Stimulated activated CD4-positive, alpha-beta T cell treated with anti-CD3 and anti-CD28 coated beads, Interleukin-2, amount 100 ng/mL, for 4 hours (primary cell): ENCODE measurements at regions not wholly inside any gene's neighbourhood (a gene's known extent, or its start where the extent isn't known, plus 50 kb on each side); places are given as distances from the start of the nearest gene placed in this dataset.
"Not testable (repeated sequence)": the region's sequence is repeated elsewhere in the genome, so short reads cannot be mapped to it uniquely, and the experiment has no call there.

Source experiments
- DNase-seq: peaks from one replicate; pipeline ENCODE4 v3.0.0-alpha.2; 2020; ENCODE audit warnings: low read depth

DNA sequence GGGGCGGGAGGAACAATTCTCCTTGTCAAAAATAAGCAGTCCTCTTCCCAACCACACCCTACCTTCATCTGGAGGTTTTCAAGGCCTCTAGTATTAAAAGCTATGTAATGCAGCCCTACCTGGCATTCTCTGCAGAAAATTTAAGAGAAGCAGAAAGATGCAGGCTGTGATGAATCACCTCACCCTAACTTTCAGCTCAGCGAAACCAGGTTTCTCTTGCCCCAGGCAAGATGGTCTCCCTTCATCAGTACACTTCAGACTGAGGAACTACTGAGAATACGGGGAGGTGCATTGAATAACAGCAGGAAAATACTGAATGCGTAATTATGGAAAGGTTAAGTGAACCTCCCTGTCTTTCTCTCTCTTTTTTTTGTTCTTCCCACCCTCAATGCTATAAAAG is 437.6 kb upstream of the KLF12 start:
- DNase-seq, result no peak

DNA sequence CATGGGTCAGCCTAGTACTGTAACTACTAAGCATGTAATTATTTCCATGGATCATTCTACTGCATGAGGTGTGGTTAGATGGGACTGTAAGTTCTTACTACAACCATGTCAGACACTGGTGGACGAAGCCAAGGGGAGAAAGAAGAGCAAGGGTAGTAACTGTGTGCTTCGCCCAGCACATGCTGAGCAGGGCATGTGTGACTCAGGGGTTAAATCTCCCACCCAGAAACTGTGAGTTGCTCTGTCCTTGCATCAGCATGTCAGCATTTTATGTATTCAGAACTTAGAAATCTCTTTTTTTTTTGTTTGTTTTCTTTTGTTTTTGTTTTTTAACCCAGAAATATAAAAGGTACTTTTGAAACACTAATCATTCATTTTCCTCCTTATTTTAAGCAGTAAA is 436.6 kb upstream of the KLF12 start:
- DNase-seq, result no peak

DNA sequence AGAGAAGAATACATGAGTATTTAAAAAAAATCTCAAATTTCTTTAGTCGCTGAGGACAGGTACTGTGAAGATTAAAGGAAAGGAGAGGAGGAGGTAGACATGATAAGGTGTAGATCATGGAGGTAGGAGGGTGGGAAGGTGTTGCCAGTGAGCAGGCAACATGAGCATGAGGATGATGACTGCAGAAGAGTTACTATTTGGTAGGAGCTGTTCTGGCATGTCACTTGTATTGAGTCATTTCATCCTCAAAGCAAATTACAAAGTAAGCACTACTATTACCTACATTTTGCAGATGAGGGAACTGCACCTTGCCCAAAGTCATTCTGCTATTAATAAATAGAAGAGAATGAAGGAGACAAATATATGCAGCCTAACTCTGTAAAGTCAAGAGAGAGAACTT is 435.8 kb upstream of the KLF12 start:
- DNase-seq, result no peak

DNA sequence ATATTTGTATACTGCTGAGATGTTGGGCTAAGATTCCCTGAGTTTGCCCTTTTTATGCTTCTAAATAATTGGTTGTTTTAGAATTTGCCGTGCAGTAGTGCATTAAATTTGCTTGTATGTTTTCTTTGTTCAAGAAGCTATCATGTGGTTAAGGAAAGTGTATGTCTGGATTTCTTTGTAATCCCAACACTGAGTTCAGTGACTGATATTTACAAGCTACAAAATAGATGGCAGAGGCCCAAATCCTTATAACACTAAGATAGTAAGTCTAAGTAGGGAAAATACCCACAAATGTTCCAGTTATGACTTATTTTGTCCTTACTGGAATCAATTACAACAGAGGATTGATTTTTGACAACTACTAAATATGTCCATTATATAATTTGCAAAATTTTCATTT is 435.0 kb upstream of the KLF12 start:
- DNase-seq, result no peak

DNA sequence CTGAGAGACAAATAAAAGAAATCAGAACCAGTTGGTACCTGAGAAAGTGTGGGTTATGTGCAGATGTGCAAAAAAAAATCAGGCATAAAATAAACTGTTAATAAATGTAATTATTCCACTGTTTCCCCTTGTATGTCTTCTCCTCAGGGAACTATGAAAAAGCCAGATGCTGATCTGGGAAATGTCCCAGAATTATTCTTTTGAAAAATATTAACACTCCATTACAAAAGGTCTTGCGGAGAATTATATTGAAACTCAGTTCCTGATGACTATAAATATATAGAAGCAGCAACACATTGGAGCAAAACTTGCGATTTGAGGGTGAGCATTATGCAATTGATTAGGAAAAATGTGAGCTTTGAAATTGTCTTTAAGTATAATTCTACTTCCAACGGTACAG is 433.3 kb upstream of the KLF12 start:
- DNase-seq, result no peak

GRCh38 chr13:74562381-74562780 is 428.2 kb upstream of the KLF12 start:
- DNase-seq, result no peak

- DNase-seq, result no peak
Measured at GRCh38 chr13:74561155-74561554, 427.0 kb upstream of the KLF12 start.

GRCh38 chr13:74560325-74560724 is 426.1 kb upstream of the KLF12 start:
- no peak for DNase-seq

DNA sequence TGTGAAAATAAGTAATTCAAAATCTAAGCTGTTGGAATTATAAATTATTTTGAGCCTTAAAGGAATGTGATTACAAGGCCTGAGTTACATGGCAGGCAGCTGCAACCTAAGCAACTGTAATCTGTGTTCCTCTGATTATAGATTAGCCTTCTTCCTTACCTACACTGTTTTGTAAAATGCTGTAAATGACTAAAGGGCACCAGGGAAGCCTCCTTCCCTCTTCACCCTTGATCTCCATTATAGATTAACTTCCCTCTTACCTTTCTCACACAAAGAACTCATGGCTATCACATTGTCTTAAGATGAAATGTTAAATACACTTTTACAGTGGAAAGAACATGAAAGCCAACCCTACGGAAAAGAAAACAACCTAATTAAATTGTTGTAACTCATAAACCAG is 423.7 kb upstream of the KLF12 start:
- no peak for DNase-seq

DNA sequence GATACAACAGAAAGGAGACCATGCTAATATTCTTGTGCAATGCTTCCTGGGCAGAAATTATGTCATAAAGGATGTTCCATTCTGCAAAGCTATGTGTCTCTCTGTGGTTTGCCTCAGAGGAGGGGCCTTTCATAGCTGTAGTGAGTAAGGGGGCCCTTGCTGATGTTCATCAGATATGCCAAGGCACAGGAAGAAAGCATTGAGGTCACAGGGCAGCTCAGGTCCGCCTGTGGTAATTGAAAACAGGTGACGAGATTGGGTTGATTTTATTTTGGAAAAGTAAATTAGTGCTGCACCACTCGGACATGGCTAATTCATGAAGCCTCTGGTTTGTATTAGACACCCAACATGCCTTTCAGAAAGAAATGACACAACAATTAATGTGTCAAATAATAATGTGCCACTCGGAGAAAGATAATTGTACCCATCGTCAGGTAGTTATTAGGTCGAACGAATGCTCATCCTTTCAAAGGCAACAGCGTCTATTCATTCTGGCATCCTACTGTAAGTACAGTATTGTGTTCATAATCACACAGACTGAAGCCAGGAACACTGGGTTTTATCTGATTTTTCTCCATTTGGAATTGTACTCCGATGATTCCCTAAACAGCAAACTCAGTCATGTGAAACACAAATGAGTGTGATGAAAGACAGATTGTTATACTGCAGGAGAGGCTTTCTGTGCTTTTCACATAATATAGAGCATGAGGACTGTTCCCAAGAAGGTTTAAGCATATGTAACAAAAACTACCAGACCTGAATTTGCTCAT is 421.6 kb upstream of the KLF12 start:
- DNase-seq, result no peak

- DNase-seq, result no peak
Measured at GRCh38 chr13:74555276-74555625, 421.0 kb upstream of the KLF12 start.

DNA sequence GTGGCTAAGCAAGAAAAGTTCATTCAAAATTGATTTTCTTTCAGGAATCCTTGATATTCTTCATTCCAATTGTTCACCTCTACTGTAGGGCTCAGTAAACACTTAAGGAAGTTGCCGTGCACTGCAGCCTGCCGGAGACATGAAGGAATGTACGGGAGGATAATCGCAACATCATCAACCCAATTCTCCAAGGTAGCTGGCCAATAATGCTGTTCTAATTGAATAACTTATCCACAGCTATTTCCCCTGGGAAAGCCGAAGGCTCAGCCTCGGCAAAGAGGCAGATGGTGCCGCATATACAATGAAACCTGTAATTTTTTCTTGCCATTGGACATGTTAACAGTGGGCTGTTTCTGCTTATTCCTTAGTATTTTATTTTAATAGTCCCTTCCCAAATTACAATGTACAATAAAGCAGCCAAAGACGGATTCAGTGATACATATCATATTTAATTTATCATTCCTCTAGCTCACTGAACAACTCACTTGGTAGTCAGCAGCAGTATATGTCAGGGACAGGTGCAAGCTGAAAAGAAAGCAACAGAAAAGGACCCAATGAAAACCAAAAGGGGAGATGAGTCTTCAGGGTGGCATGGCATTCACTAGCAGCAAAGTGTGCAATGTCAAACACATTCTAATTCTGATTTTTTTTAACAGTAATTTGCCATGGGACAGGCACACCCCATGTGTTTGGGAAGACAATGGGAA is 420.5 kb upstream of the KLF12 start:
- DNase-seq, result no peak

DNA sequence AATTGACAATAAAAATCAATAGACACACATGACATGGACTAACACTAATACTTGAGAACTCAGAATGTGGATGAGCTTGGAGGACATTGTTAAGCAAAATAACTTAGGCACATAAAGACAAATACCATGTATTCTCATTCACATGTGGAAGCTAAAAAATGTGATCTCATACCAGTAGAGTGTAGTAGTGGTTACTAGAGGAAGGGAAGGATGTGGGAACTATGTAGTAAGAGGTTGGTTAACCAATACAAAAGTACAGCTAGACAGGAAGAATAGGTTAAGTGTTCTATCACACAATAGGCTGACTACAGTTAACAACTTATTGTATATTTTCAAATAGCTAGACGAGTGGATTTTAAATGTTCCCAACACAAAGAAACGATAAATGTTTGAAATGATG is 415.8 kb upstream of the KLF12 start:
- no peak for DNase-seq

DNA sequence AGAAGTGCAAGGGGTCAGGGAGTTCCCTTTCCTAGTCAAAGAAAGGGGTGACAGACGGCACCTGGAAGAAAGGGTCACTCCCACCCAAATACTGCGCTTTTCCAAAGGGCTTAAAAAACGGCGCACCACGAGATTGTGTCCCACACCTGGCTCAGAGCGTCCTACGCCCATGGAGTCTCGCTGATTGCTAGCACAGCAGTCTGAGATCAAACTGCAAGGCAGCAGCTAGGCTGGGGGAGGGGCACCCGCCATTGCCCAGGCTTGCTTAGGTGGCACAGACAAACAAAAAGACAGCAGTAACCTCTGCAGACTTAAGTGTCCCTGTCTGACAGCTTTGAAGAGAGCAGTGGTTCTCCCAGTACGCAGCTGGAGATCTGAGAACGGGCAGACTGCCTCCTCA is 402.4 kb upstream of the KLF12 start:
- not testable (repeated sequence) for DNase-seq

DNA sequence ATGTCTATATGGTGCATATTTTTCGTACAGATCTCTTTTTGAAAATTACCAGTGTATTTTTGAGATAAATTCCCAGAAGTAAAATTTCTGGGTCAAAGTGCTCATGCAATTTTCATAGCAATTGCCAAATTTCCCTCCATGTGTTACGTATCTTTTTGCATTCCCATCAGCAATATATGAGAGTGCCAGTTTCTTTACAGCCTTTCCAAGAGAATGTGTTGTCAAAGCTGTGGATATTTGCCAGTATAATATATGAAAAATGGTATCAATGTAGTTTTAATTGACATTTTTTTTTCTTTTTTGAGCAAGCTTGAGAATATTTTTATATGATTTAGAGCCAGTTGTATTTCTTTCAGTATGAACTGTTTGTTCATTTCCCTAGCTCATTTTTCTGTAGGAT is 399.0 kb upstream of the KLF12 start:
- no peak for DNase-seq

GRCh38 chr13:74530011-74530410 is 395.8 kb upstream of the KLF12 start:
- no peak for DNase-seq

DNA sequence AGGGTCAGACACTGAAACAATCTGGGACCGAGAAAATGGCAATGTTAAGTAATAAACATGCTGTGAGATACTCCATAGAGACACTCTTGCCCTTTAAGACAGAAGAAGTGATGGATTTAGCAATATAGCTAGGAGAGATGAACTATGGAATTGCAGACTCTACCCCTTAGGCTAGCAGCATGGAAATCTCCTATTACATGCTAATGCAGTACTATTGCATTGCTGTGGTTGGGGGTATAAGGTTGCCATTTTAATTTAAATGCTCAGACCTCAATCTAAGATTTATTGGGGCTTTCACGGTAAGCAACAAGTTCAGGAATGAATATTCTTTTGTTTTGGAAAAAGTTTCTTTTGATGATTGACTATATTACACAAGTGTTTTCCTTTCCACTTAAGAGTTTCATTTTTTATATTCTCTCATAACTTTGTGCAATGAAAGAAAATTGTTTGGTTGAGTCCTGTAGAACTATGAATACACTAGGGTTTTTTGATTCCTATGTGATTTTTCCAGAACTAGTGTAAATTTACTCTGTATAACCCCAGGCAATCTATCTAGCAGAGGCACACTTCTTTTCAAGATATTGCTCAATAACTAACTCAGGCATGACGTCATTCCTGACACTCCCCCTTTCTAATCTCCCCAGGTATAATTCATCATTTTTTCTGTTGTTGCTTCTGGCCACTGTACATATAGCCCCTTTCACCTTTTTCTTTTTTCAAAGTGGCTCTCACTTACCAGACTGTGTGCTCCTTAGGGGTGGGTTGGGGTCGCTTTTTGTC is 394.7 kb upstream of the KLF12 start:
- DNase-seq, result no peak

GRCh38 chr13:74523057-74523456 is 388.9 kb upstream of the KLF12 start:
- no peak for DNase-seq

- no peak for DNase-seq
Measured at GRCh38 chr13:74511523-74511922, 377.3 kb upstream of the KLF12 start.

- no peak for DNase-seq
Measured at GRCh38 chr13:74487091-74487722, 353.0 kb upstream of the KLF12 start.

- no peak for DNase-seq
Measured at GRCh38 chr13:74485757-74486156, 351.6 kb upstream of the KLF12 start.

- no peak for DNase-seq
Measured at GRCh38 chr13:74479124-74479523, 344.9 kb upstream of the KLF12 start.

DNA sequence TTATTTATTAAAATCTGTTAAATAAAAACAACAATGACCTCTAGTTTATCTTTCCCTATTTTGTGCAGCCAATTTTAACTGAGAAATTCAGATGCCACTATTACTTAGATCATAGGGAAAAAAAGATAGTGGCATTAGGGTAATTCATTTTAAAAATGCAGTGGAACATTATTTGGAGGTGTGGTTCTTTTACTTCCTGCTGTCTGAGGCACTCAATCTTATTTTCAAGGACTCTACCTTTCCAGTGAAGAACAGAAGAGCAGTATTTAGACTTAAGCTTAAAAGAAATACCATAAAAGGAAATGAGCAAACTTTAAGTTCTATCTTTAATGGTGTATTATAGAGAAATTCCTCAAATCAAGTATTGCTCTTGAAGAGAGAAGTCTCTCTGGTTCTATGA is 342.6 kb upstream of the KLF12 start:
- DNase-seq, result no peak
